ELR (cell line): ENCODE measurements at regions not wholly inside any gene's neighbourhood (a gene's known extent, or its start where the extent isn't known, plus 50 kb on each side); places are given as distances from the start of the nearest gene placed in this dataset.

ENCODE experiments used
- DNase-seq: peaks from one replicate; pipeline ENCODE4 v3.0.0-alpha.2; 2015; ENCODE audit warnings: low read depth

DNA sequence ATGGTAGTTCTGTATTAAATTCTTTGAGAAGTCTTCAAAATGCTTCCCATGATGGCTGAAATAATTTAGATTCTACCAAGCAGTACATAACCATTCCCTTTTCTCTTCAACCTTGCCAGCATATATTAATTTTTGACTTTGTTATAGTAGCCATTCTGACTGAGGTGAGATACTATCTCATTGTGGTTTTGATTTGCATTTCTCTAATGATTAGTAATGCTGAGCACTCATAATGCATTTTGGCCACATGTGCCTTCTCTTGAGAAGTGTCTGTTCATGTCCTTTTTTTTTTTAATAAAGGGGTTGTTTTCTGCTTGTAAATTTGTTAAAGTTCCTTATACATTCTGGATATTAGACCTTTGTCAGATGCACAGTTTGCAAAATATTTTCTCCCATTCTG, 173.9 kb downstream of the CALCRL start:
- no peak for DNase-seq

DNA sequence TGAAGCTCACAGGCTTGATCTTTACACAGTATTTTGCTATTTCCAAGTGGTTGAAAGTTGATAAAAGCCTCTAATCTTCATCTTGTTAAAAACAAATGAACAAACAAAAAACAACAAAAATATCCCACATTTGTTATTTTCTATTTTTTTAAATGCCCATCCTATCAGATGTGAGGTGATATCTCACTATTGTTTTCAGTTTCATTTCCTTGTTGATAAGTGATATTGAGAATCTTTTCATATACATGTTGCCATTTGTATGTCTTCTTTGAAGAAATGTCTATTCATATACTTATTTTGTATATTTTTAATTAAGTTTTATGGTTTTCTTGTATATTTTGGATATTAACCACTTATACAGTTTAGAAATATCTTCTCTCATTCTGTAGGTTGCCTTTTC, 175.8 kb downstream of the CALCRL start:
- DNase-seq = no peak

DNA sequence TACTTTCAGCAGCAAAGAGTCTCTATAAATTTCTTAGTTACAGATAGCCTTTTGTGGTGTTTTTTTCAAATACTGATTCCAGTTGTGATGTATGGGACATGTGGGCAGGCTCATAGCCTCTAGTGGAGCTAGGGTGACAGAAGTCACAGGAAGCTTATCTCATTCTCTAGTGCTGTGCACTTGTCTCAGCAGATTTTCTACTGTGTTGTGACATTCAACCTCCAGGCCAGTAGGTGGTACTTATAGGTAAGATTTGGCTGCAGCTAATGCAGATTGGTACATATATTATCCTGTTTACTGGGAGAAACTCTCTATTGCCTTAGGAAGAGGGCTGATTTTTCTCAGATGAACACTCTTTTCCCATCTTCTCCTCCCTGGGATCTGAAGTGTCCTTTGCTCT, 176.2 kb downstream of the CALCRL start:
- DNase-seq = no peak

DNA sequence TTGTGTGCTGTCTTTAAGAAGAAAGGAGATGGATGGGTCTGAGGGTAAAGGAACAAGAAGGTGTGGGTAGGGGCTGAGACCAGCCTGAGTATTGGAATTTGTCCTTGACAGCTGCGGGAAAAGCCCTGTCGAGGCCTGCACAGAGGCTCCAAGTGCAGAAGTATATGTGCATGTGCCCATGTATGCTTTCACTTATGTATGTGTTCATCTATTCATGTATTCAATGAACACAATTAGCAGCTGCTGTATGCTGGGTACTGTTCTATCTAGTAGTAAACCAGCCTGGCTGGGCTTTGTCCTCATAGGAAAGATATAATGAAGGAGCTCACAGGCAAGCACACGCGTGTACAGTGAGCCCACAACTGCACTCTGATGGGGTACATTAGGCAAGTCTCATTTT, 181.4 kb downstream of the CALCRL start:
- DNase-seq = no peak

DNA sequence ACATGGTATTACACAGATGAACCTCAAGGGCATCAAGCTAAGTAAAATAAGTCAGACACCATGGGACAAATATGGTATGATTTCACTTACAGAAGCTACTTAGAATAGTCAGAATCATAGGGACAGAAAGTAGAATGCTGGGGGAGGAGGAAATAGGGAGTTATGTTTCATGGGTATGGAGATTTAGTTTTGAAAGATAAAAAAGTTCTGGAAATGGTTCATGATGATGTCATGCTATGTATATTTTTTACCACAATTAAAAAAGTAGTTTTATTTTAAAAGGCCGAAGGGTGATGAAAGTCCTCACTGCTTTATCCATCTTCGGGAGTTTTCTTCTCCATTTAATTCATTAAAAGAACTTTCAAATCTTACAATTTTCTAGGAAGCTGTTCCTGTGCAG, 181.9 kb downstream of the CALCRL start:
- DNase-seq = no peak

DNA sequence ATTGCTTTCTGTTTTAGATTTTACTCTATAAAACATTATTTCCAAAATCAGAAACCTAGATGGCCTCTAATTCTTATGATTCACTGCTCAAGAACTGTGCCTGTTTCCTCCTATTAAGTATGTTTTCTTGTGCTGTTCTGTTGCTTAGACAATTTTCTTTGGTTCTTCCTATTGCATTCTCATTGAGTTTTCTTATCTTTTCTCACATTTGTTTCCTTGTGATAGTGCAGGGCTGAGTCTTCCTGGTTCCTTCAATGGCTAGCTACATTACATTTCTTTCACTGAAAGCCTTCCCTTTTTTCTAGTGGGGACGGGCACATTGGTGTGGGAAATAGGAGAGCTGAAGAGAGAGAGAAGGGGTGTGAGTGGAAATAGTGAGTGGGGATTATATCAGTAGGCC, 183.4 kb downstream of the CALCRL start:
- DNase-seq = no peak

DNA sequence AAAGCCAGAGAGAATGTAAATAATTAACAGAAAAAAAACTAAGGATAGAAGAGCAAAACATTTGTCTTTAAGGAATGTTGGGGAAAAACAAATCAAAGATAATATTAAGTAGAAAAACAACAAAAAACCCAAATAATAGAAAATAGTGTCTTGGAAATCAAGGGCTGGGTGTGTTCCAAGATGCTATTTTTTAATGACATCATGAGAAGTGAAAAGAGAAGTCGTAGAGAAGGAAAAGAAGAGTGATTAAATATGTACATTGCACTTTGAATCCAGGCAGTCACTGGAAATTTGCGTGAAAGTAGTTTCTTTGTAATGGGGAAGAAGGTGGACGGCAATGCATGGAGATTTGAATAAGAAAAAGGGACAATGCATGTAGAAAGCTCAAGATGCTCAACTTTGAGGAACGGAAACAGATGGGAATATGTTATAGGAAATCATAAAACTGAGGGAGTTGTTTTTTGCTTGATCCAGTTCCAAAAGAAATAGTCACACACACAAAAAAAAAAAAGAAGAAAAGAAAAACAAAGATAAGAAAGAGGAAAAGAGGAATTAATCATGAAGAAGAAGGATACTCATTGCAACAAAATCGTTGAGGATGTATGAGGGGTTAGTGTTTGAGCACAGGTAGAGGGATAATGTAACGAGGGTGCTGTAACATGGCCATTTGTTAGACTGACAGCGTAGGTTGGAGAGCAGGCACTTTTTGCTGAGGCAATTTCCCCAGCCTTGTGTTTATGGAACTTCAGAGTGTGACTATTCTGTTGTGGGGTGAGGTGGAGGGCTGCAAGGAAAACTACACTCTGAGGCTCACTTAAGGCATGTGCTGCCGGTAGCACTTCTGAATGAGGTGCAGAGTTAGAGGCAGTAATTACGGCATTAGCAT, 184.1 kb downstream of the CALCRL start:
- no peak for DNase-seq

DNA sequence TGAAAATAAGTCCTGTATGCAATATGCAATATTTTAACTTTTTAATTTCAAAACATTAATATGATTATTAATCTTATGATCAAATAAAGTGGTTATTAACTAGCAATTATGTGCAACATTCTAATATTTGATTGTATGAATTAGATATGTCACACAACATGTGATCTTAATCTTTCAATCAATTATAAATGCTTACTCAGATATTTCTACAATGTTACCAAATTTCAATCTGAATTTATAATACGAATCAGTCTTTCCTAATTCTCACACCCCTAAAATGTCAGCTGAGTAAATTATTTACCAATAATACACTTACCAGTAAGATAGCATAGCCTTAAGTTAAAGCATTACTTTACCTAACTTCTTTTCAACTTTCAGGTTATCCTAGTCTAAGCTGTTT, 186.3 kb downstream of the CALCRL start:
- DNase-seq = no peak

DNA sequence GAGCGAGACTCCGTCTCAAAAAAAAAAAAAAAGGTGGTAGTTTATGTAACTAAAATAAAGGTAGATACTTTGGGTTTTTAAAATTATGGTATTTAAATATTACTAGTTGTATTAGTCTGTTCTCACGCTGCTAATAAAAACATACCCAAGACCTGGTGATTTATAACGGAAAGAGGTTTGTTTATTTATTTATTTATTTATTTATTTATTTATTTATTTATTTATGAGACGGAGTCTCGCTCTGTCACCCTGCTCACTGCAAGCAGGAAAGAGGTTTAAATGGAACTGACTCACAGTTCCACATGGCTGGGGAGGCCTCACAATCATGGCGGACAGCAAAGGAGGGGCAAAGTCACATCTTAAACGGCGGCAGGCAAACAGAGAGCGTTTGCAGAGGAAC, 196.0 kb downstream of the CALCRL start:
- no peak for DNase-seq

DNA sequence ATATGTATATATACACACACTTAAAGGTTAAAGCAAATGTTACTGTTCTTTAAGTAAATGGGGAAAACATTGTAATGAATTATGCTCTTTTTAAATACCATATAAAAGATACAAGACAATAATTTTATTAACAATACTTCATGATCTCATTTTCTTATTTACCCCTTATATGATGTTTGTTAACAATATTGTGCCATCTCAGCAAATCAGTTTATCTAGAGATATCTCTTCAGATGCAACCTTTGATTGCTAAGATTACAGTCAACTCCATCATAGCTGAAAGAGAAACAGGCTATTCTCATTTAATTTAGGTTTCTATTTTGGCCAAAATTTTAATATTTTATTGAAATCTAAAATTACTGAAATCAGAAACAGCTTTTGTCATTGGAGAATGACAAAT, 197.9 kb downstream of the CALCRL start:
- no peak for DNase-seq

DNA sequence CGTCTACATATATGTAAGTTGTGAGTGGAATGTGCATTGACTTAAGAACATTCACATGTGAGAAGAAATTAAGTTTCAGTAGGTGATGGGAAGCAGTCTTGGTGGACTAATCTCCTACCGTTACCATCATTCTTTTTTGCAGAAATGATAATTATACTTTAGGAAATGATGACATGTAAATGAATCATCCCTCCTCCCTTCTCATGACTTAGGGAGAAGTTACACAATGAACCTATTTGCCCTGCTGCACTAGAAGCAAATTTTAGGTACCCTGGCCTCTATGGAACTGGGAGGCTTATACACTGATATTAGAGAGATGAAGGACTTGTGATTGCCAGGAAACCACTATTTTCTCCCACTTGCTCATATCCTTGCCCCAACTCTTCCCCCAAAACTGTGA, 214.2 kb downstream of the CALCRL start:
- DNase-seq = peak; percentile 61

DNA sequence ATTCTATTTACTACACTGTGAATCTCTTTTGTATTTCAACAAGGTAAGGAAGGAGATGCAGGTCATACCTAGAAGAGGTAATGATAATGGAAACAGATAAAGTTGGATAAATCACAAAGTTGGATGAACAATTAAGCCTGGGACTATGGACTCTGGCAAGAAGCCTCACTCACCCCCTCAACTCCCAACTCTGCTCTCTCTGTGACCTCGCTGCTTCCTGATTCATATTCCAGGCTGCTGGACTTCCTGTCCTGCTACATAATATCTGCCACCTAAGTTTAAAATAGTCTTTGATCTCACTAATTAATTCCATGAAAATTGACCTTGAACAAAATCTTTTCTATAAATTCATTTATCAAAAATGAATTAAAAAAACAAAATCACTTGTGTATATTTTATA, 215.3 kb downstream of the CALCRL start:
- DNase-seq = peak; percentile 11

DNA sequence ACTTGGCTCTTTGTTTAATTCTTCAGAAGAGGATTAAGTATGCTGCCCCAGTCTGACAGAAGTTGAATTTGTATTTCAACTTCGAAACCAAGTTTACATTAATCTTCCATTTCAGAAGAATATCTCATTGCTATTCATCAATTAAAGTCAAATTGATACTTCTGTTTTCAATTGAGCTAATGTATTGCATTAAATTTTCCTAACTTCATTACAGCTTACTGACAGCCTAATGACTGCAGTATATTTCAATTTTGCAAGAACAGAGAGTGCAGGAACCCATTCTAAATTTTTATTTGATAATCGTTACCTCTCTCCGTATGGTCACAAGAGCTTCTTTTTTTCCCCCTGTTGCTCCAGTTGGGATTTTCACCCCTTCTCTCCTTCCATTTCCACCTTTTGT, 218.0 kb downstream of the CALCRL start:
- DNase-seq = no peak

DNA sequence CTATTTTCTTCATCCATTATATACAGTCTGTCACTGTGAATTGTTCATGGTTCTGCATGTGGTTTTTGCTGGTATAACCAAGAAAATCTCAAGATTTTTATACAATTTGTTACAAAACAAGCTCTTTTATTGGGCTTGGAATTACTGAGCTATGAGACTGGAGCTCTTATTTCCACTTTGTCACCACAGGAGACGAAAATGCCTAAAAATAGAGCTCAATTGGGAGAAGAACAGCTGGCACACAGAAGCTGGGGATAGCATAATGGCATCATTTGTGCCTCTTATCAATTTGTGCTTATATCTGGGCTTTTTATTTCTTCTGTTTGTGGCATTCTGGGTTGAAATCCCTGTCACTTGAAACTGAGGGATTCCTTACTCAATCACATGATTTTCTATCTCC, 219.1 kb downstream of the CALCRL start:
- no peak for DNase-seq

DNA sequence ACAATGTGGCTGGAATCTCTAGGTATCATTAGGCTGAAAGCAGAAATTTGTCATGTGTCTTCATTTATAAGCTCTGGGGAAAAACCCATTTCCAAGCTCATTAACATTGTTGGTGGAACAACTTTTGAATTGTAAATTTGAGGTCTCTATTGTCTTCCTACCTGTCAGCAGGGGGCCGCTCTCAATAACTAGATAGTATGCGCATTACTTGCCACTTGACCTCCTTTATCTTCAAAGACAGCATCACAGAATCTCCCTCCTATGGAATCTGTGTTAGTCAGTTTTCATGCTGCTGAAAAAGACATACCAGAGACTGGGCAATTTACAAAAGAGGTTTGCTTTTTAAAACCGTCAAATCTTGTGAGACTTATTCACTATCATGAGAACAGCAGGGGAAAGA, 223.1 kb downstream of the CALCRL start:
- no peak for DNase-seq

DNA sequence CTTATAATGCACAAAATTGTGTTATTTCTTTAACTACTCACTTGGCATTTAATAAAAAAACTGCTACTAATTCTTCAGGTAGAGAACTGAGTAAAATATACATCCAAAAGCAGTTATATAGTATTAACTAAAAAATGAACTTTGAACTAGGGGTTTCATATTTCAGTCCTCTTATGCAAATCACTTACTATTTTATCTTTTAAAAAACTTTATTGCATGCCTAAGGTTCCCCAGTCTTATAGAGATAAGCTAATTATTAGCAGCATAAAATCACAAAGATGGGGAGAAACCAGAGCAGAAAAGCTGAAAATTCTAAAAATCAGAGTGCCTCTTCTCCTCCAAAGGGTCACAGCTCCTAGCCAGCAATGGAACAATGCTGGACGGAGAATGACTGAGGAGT, 228.0 kb downstream of the CALCRL start:
- no peak for DNase-seq

DNA sequence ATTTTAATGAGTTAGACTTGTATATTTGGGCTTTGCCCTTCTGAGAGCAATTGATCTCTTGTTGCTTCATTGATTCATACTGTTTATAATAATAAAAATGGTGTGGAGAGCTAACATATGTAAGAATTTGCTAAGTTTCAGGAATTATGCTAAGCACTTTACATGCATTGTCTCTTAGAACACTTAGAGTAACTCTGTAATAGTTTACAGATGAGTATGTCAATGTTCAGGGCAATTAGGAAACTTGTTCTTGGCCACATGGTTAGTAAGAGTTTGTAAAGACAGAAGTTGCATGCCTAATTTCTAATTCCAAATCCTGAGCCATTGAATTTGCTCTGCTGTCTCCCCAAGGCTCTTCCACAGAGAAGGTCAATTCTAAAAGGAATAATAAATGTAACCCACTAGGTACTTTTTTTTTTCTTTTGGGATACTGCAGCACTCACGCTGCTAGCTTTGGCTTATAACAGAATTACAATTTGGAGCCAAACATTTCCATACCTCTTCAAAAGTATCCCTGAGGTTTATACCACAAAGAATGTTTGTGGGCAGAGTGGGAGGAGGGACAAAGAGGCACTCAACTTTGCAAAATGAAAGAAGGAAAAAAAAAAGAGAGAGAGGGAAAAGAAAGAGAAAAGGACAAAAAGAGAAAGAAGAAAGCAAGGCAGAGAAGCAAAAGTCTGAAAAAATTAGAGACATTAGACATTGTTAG, 232.4 kb downstream of the CALCRL start:
- no peak for DNase-seq

DNA sequence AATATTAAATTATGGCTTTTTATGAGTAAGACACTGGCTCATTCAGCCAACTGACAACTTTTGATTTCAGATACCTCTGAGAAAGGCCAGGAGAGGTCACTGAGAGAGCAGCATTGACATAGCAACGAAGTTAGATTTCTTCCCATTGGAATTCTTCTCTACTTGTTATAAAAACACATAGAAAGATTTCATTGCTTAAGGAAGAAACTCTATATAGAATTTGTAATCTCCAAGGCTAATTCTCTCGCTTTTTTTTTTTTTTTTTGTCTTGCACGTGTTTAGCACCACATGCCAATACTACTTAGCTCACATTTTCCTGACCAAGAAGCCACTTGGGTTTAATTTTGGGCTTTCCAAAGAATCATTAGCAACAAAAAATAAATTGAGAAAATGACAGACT, 233.7 kb downstream of the CALCRL start:
- DNase-seq = no peak

DNA sequence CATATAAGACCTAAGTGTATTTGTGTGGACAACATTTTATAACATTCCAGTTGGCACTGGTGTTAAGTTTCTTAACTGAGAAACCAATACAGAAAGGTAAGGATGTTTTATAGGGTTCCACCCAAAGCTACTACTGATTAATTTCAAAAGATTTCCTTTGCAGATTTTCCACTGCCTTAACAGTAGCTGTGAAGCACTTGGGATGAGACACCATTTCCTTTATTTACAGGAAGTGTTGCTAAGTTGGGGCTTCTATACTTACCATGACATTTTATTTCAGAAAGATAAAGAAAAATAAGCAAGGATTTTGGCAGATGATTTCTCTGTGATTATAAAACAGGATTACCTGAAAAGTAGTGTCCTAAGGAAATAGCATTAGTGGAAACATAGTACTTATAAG, 234.3 kb downstream of the CALCRL start:
- no peak for DNase-seq

DNA sequence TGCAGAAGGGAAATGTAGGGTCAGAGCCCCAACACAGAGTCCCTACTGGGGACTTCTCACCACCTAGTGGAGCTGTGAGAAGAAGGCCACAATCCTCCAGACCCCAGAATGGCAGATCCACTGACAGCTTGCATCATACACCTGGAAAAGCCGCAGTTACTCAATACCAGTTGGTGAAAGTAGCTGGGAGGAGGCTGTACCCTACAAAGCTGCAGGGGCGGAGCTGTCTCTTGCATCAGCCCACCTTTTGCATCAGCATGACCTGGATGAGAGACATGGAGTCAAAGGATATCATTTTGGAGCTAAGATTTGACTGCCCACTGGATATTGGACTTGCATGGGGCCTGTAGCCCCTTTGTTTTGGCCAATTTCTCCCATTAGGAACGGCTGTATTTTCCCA, 237.3 kb downstream of the CALCRL start:
- DNase-seq = no peak

DNA sequence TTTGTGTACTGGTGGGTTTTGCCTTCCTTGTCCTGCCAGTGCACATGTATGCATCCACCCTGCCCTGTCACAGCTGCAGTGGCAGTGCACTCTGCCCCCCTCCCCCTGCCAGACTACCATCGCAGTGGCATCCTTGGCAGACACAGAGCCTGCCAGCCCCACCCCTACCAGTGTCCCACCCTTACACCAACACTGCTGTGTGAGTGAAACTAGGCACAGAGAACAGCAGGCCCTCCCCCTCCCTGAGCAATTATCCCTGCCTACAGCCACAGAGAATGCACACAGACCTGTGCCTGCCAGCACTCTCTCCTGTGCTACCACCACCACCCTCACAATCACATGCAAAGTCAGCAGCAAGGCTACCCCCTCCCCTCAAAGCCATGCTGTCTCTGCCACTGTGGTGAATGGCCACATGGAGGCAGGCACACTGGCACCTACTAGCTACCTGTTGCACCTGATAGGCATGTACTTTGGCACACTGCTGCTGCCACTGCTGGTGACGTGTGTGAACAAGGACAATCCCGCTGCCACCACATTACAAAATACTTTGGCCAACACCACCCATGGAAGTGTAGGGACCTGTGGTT, 239.8 kb downstream of the CALCRL start:
- DNase-seq = no peak

DNA sequence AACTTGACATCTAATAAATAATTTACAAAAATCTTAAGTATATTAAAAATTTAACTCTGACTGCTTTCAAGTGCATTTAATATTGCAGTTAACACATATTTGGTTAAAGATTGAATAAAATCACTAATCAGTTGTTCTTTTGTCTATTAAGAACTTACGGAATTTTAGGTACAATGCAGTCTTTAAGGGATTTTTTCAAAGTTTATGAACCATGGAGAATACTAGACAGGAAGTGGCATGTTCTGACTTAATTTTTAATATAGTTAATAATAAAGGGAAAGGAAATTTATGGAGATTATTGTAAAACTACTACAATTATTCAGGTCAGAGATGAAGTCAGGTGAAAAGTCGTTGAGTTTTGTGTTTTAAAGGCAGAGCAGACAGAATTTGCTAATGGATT, 240.9 kb downstream of the CALCRL start:
- DNase-seq = no peak

DNA sequence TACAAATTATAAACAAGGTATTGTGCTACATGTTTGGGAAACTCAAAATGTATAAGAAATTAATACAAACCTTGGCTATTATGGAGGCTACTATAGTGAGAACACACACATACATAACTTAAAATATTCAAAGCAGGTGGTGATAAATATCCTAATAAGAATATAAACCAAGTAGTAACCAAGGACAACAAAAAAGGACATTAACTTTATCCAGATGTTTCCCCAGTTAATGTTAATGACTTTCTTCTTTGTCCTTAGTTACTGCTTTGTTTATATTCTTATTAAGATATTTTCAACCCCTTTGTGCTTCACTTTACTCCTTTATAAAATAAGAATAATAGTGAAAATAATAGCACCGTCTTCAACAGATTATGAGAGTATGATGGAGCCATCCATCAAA, 241.6 kb downstream of the CALCRL start:
- no peak for DNase-seq
